ENCODE measurements at regions not wholly inside any gene's neighbourhood (a gene's known extent, or its start where the extent isn't known, plus 50 kb on each side); places are given as distances from the start of the nearest gene placed in this dataset.

GRCh38 chr6:81668615-81669047, 83.8 kb downstream of the TENT5A start (continued):
- TF ChIP-seq EZH2 (IDR thresholded peaks at IDR 0.05; ENCODE audit: borderline replicate concordance, insufficient read depth, low read length, poor library complexity, severe bottlenecking) = no peak
- no peak for TF ChIP-seq POLR2AphosphoS5 (IDR thresholded peaks at IDR 0.05)
- no peak for TF ChIP-seq TAF1 (IDR thresholded peaks at IDR 0.05; ENCODE audit: low read depth)

GRCh38 chr6:81666481-81666880, 86.0 kb downstream of the TENT5A start:
- no peak for TF ChIP-seq TAF1 (IDR thresholded peaks at IDR 0.05; ENCODE audit: low read depth)
- no peak for TF ChIP-seq POLR2AphosphoS5 (IDR thresholded peaks at IDR 0.05)
- no peak for TF ChIP-seq SMC3 (conservative IDR thresholded peaks at IDR 0.05; ENCODE audit: poor library complexity)
- TF ChIP-seq RAD21 (conservative IDR thresholded peaks at IDR 0.05) = no peak
- no peak for TF ChIP-seq REST (IDR thresholded peaks at IDR 0.05; ENCODE audit: borderline replicate concordance)
- no peak for TF ChIP-seq EZH2 (IDR thresholded peaks at IDR 0.05; ENCODE audit: borderline replicate concordance, insufficient read depth, low read length, poor library complexity, severe bottlenecking)
- TF ChIP-seq MXI1 (conservative IDR thresholded peaks at IDR 0.05; ENCODE audit: poor library complexity, severe bottlenecking) = no peak
- TF ChIP-seq, protein P1, sequence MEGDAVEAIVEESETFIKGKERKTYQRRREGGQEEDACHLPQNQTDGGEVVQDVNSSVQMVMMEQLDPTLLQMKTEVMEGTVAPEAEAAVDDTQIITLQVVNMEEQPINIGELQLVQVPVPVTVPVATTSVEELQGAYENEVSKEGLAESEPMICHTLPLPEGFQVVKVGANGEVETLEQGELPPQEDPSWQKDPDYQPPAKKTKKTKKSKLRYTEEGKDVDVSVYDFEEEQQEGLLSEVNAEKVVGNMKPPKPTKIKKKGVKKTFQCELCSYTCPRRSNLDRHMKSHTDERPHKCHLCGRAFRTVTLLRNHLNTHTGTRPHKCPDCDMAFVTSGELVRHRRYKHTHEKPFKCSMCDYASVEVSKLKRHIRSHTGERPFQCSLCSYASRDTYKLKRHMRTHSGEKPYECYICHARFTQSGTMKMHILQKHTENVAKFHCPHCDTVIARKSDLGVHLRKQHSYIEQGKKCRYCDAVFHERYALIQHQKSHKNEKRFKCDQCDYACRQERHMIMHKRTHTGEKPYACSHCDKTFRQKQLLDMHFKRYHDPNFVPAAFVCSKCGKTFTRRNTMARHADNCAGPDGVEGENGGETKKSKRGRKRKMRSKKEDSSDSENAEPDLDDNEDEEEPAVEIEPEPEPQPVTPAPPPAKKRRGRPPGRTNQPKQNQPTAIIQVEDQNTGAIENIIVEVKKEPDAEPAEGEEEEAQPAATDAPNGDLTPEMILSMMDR (IDR thresholded peaks at IDR 0.05; ENCODE audit: poor library complexity, severe bottlenecking) = no peak
- no peak for TF ChIP-seq EP300 (conservative IDR thresholded peaks at IDR 0.05; ENCODE audit: poor library complexity, severe bottlenecking)
- Histone ChIP-seq H4K20me1 (ENCODE audit: insufficient read depth) (no peaks in the 10 kb centered on the region), H3K4me2 (ENCODE audit: low read length) (no peak overlapping the region), H3K27ac (ENCODE audit: low read length) (no peak overlapping the region), H3K9me2 (ENCODE audit: insufficient read depth, low read length) (no peaks in the 10 kb centered on the region), H3K79me2 (replicated peaks; ENCODE audit: insufficient read depth, low read length) (no peaks in the 10 kb centered on the region), H3K4me3 (ENCODE audit: low read length) (no peak overlapping the region), H3K9me3 (ENCODE audit: low read length) (no peaks in the 10 kb centered on the region), H3F3A (ENCODE audit: insufficient read depth, low read length, poor library complexity, severe bottlenecking) (no peaks in the 10 kb centered on the region), H2AFZ (ENCODE audit: low read depth, low read length) (no peak overlapping the region), H3K36me3 (ENCODE audit: insufficient read depth, low read length) (no peaks in the 10 kb centered on the region), H3K27me3 (ENCODE audit: insufficient read depth, low read depth, low read length) (no peaks in the 10 kb centered on the region), H3K9ac (ENCODE audit: low read length) (no peak overlapping the region)

- TF ChIP-seq POLR2AphosphoS5 (IDR thresholded peaks at IDR 0.05) = no peak
- TF ChIP-seq EP300 (conservative IDR thresholded peaks at IDR 0.05; ENCODE audit: poor library complexity, severe bottlenecking) = no peak
- no peak for TF ChIP-seq EZH2 (IDR thresholded peaks at IDR 0.05; ENCODE audit: borderline replicate concordance, insufficient read depth, low read length, poor library complexity, severe bottlenecking)
- TF ChIP-seq RAD21 (conservative IDR thresholded peaks at IDR 0.05) = no peak
- TF ChIP-seq TAF1 (IDR thresholded peaks at IDR 0.05; ENCODE audit: low read depth) = no peak
- no peak for TF ChIP-seq MXI1 (conservative IDR thresholded peaks at IDR 0.05; ENCODE audit: poor library complexity, severe bottlenecking)
- no peak for TF ChIP-seq SMC3 (conservative IDR thresholded peaks at IDR 0.05; ENCODE audit: poor library complexity)
- TF ChIP-seq, protein P1 (IDR thresholded peaks at IDR 0.05; ENCODE audit: poor library complexity, severe bottlenecking) = no peak
- no peak for TF ChIP-seq REST (IDR thresholded peaks at IDR 0.05; ENCODE audit: borderline replicate concordance)
- no peak overlapping the region for H2AFZ ChIP-seq (ENCODE audit: low read depth, low read length)
These were observed 96.2 kb downstream of the TENT5A start for GRCh38 chr6:81656231-81656630.

More at GRCh38 chr6:81656231-81656630, 96.2 kb downstream of the TENT5A start:
- H3K9me3 ChIP-seq (ENCODE audit: low read length) = no peaks in the 10 kb centered on the region
- H3K4me2 ChIP-seq (ENCODE audit: low read length) = no peak overlapping the region
- H3K27ac ChIP-seq (ENCODE audit: low read length) = no peak overlapping the region
- no peak overlapping the region for H3K4me3 ChIP-seq (ENCODE audit: low read length)
- no peaks in the 10 kb centered on the region for H3K9me2 ChIP-seq (ENCODE audit: insufficient read depth, low read length)
- no peaks in the 10 kb centered on the region for H3K27me3 ChIP-seq (ENCODE audit: insufficient read depth, low read depth, low read length)
- no peak overlapping the region for H3K9ac ChIP-seq (ENCODE audit: low read length)
- H4K20me1 ChIP-seq (ENCODE audit: insufficient read depth) = no peaks in the 10 kb centered on the region
- H3K79me2 ChIP-seq (replicated peaks; ENCODE audit: insufficient read depth, low read length) = no peaks in the 10 kb centered on the region
- H3F3A ChIP-seq (ENCODE audit: insufficient read depth, low read length, poor library complexity, severe bottlenecking) = no peaks in the 10 kb centered on the region
- no peaks in the 10 kb centered on the region for H3K36me3 ChIP-seq (ENCODE audit: insufficient read depth, low read length)
